ENCODE measurements at regions not wholly inside any gene's neighbourhood (a gene's known extent, or its start where the extent isn't known, plus 50 kb on each side); places are given as distances from the start of the nearest gene placed in this dataset.

- no peak for DNase-seq
- no peak overlapping the region for H3K4me3 Mint-ChIP-seq
- no peak overlapping the region for H2BK12ac ChIP-seq (ENCODE audit: insufficient read length, low read depth, low read length)
- H2AK5ac ChIP-seq (ENCODE audit: insufficient read length, low read length), result no peak overlapping the region
- H3K23ac ChIP-seq (ENCODE audit: insufficient read length, low read depth, low read length), result no peak overlapping the region
- H2BK120ac ChIP-seq (ENCODE audit: low read depth, low read length, poor library complexity, severe bottlenecking), result no peak overlapping the region
- no peak overlapping the region for H4K91ac ChIP-seq (ENCODE audit: insufficient read length, low read depth, low read length)
- no peak overlapping the region for H3K56ac ChIP-seq (ENCODE audit: insufficient read length, low read depth, low read length)
- H3K27ac Mint-ChIP-seq, result no peak overlapping the region
- H3K9me3 Mint-ChIP-seq, result peaks cover 3 to 13% of the 10 kb centered on the region in 2 experiments; a peak in 4 of 5 replicates
- H3K36me3 Mint-ChIP-seq (ENCODE audit: insufficient read depth in 1 of 3, low read depth in 3 of 3), result peaks cover 0 to 13% (median 2%) of the 10 kb centered on the region in 3 experiments; a peak in 4 of 7 replicates
- H2BK15ac ChIP-seq (ENCODE audit: low read depth, low read length), result no peak overlapping the region
- H3K27ac ChIP-seq (ENCODE audit: insufficient read length, low read depth, low read length), result no peak overlapping the region
- no peak overlapping the region for H3K4me2 ChIP-seq (ENCODE audit: insufficient read depth, insufficient read length, low read length)
- no peak overlapping the region for H3K9ac ChIP-seq (ENCODE audit: extremely low read depth, insufficient read length, low read length)
- H4K20me1 ChIP-seq (ENCODE audit: control insufficient read depth, insufficient read depth, insufficient read length), result no peaks in the 10 kb centered on the region
- H3K4ac ChIP-seq (ENCODE audit: low read depth, low read length), result no peak overlapping the region
- no peak overlapping the region for H3K18ac ChIP-seq (ENCODE audit: insufficient read length, low read depth, low read length)
- no peaks in the 10 kb centered on the region for H3K9me3 ChIP-seq (ENCODE audit: control insufficient read depth, low read depth, low read length)
- no peak overlapping the region for H4K5ac ChIP-seq (ENCODE audit: insufficient read length, low read depth, low read length)
- H2BK20ac ChIP-seq (ENCODE audit: low read depth, low read length, poor library complexity, severe bottlenecking), result no peak overlapping the region
- H3K4me1 ChIP-seq (ENCODE audit: insufficient read depth, low read length), result no peaks in the 10 kb centered on the region
- TF ChIP-seq, protein P1, sequence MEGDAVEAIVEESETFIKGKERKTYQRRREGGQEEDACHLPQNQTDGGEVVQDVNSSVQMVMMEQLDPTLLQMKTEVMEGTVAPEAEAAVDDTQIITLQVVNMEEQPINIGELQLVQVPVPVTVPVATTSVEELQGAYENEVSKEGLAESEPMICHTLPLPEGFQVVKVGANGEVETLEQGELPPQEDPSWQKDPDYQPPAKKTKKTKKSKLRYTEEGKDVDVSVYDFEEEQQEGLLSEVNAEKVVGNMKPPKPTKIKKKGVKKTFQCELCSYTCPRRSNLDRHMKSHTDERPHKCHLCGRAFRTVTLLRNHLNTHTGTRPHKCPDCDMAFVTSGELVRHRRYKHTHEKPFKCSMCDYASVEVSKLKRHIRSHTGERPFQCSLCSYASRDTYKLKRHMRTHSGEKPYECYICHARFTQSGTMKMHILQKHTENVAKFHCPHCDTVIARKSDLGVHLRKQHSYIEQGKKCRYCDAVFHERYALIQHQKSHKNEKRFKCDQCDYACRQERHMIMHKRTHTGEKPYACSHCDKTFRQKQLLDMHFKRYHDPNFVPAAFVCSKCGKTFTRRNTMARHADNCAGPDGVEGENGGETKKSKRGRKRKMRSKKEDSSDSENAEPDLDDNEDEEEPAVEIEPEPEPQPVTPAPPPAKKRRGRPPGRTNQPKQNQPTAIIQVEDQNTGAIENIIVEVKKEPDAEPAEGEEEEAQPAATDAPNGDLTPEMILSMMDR (conservative IDR thresholded peaks at IDR 0.05), result no peak
- no peaks in the 10 kb centered on the region for H3K27me3 Mint-ChIP-seq (ENCODE audit: low read depth)
- H3K79me2 ChIP-seq (ENCODE audit: insufficient read depth, low read length), result no peaks in the 10 kb centered on the region
- no CpG with 5 or more reads among the region's 2 CpGs for WGBS (ENCODE audit: extremely low coverage, insufficient read length, low lambda C conversion rate)
- H2AFZ ChIP-seq (ENCODE audit: low read length), result no peak overlapping the region
- no peak overlapping the region for H2BK5ac ChIP-seq (ENCODE audit: insufficient read length, low read length)
- no peaks in the 10 kb centered on the region for H3K4me1 Mint-ChIP-seq
- H3K79me1 ChIP-seq (ENCODE audit: insufficient read depth, low read depth, low read length, poor library complexity, severe bottlenecking), result no peaks in the 10 kb centered on the region
- no peak overlapping the region for H3K14ac ChIP-seq (ENCODE audit: insufficient read depth, low read length)
- H3T11ph ChIP-seq (ENCODE audit: low read length), result no peak overlapping the region
- no peaks in the 10 kb centered on the region for H3K23me2 ChIP-seq (ENCODE audit: insufficient read length, low read depth, low read length, poor library complexity, severe bottlenecking)
- H3K27me3 ChIP-seq (ENCODE audit: insufficient read depth, low read length), result no peaks in the 10 kb centered on the region
- H4K8ac ChIP-seq (replicated peaks; ENCODE audit: insufficient read length, low read depth, low read length), result no peak overlapping the region
These were observed 926.4 kb upstream of the SLC35B3 start for GRCh38 chr6:9361749-9362148.

Data from H9 (cell line).